HL-60 (cell line): ENCODE measurements at regions not wholly inside any gene's neighbourhood (a gene's known extent, or its start where the extent isn't known, plus 50 kb on each side); places are given as distances from the start of the nearest gene placed in this dataset.

Source experiments
- DNase-seq, 2 experiments: peaks; one replicate each; pipeline ENCODE4 v3.0.0-alpha.2; 2010 to 2020; ENCODE audit warnings: low read depth in 1 of 2, low spot score in 1 of 2
- H3K27ac ChIP-seq: fragments of 250-450 bp; sonication (Bioruptor Pico); replicated peaks from 2 replicates; pipeline ENCODE4 v1.5.1; 2020; ENCODE audit warnings: mild to moderate bottlenecking, moderate library complexity
- H3K27me3 ChIP-seq: fragments of 250-450 bp; sonication (Bioruptor Pico); 2 replicates; pipeline ENCODE4 v1.5.1; 2021; ENCODE audit warnings: mild to moderate bottlenecking, moderate library complexity; ENCODE audit not compliant: insufficient read depth, poor library complexity, severe bottlenecking
- H3K4me3 ChIP-seq: replicated peaks from 2 replicates; pipeline ENCODE4 v1.5.1; 2011; ENCODE audit warnings: mild to moderate bottlenecking, control low read depth, low read length; ENCODE audit not compliant: insufficient read depth
- GABPA ChIP-seq: IDR thresholded peaks from 2 replicates; pipeline ENCODE4 v1.6.1; 2012; ENCODE audit warnings: low read depth
- POLR2AphosphoS5 ChIP-seq: IDR thresholded peaks from 2 replicates; pipeline ENCODE4 v1.6.1; 2012; ENCODE audit warnings: low read depth
- SPI1 ChIP-seq: IDR thresholded peaks from 2 replicates; pipeline ENCODE4 v1.6.1; 2012; ENCODE audit warnings: low read depth, mild to moderate bottlenecking, borderline replicate concordance
- TF ChIP-seq, protein P1 (sequence below): IDR thresholded peaks from one replicate; pipeline ENCODE4 v1.5.1; 2011; ENCODE audit warnings: low read length, control low read depth, inconsistent platforms; ENCODE audit not compliant: insufficient read depth
- TF ChIP-seq, protein P2 (sequence below): IDR thresholded peaks from 2 replicates; pipeline ENCODE4 v1.6.1; 2012; ENCODE audit warnings: low read depth; ENCODE audit not compliant: insufficient replicate concordance

GRCh38 chr4:63493265-63493664 is 916.0 kb downstream of the TECRL start:
- no peak overlapping the region for H3K4me3 ChIP-seq
- TF ChIP-seq SPI1, result no peak
- no peak for TF ChIP-seq POLR2AphosphoS5
- TF ChIP-seq, protein P1, sequence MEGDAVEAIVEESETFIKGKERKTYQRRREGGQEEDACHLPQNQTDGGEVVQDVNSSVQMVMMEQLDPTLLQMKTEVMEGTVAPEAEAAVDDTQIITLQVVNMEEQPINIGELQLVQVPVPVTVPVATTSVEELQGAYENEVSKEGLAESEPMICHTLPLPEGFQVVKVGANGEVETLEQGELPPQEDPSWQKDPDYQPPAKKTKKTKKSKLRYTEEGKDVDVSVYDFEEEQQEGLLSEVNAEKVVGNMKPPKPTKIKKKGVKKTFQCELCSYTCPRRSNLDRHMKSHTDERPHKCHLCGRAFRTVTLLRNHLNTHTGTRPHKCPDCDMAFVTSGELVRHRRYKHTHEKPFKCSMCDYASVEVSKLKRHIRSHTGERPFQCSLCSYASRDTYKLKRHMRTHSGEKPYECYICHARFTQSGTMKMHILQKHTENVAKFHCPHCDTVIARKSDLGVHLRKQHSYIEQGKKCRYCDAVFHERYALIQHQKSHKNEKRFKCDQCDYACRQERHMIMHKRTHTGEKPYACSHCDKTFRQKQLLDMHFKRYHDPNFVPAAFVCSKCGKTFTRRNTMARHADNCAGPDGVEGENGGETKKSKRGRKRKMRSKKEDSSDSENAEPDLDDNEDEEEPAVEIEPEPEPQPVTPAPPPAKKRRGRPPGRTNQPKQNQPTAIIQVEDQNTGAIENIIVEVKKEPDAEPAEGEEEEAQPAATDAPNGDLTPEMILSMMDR, result no peak
- TF ChIP-seq, protein P2, sequence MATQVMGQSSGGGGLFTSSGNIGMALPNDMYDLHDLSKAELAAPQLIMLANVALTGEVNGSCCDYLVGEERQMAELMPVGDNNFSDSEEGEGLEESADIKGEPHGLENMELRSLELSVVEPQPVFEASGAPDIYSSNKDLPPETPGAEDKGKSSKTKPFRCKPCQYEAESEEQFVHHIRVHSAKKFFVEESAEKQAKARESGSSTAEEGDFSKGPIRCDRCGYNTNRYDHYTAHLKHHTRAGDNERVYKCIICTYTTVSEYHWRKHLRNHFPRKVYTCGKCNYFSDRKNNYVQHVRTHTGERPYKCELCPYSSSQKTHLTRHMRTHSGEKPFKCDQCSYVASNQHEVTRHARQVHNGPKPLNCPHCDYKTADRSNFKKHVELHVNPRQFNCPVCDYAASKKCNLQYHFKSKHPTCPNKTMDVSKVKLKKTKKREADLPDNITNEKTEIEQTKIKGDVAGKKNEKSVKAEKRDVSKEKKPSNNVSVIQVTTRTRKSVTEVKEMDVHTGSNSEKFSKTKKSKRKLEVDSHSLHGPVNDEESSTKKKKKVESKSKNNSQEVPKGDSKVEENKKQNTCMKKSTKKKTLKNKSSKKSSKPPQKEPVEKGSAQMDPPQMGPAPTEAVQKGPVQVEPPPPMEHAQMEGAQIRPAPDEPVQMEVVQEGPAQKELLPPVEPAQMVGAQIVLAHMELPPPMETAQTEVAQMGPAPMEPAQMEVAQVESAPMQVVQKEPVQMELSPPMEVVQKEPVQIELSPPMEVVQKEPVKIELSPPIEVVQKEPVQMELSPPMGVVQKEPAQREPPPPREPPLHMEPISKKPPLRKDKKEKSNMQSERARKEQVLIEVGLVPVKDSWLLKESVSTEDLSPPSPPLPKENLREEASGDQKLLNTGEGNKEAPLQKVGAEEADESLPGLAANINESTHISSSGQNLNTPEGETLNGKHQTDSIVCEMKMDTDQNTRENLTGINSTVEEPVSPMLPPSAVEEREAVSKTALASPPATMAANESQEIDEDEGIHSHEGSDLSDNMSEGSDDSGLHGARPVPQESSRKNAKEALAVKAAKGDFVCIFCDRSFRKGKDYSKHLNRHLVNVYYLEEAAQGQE, result no peak
- no peak for TF ChIP-seq GABPA
- no peaks in the 10 kb centered on the region for H3K27me3 ChIP-seq
- H3K27ac ChIP-seq, result no peak overlapping the region
- no peak for DNase-seq

DNA sequence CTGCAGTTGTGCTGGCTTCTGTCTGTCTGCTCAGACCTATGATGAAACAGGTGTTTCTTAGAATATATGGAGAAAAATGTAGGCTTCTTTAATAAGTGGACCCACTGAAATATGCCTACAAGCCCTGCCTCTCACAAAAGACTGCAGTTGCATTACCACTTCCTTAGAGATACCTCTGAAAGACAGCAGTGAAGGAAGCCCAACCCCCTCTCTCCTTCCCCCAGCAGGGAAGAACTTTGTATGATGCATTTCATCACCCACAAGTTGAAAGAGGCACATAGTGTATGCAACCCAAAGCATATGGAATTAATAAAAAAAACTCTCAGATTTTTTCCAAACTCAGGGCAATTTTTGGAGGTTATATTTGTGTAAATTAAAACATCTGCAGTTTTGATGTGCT is 916.7 kb downstream of the TECRL start:
- TF ChIP-seq SPI1 (no peak), GABPA (no peak), POLR2AphosphoS5 (no peak)
- TF ChIP-seq, protein P1, result no peak
- TF ChIP-seq, protein P2, result no peak
- H3K27me3 ChIP-seq, result no peaks in the 10 kb centered on the region
- DNase-seq, result no peak
- no peak overlapping the region for H3K4me3 ChIP-seq
- H3K27ac ChIP-seq, result no peak overlapping the region

DNA sequence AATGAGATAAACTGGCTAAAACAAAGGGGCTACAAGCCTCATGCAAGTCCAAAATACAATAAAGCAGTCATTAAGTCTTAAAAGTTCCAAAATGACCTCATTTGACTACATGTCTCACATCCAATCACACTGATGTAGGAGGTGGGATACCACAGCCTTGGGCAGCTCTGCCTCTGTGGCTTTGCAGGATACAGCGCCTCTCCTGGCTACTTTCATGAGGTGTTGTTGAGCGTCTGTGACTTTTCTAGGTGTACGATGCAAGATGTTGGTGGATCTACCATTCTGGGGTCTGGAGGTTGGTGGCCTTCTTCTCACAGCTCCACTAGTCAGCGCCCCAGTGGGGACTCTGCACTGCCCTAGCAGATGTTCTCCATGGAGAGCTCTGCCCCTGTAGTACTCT is 944.9 kb downstream of the TECRL start:
- H3K4me3 ChIP-seq, result no peak overlapping the region
- TF ChIP-seq SPI1, result no peak
- TF ChIP-seq, protein P1, result no peak
- no peak for TF ChIP-seq GABPA
- no peak for TF ChIP-seq POLR2AphosphoS5
- TF ChIP-seq, protein P2, result no peak
- DNase-seq, result no peak

More for the DNA sequence above, 944.9 kb downstream of the TECRL start:
- no peak overlapping the region for H3K27ac ChIP-seq
- no peaks in the 10 kb centered on the region for H3K27me3 ChIP-seq
